A549 (cell line): ENCODE measurements at regions not wholly inside any gene's neighbourhood (a gene's known extent, or its start where the extent isn't known, plus 50 kb on each side); places are given as distances from the start of the nearest gene placed in this dataset.

Experiments used
- ATAC-seq, 2 experiments: fragments of 200-7000 bp in 1 of 2; fragments of >200 bp in 1 of 2; cut with Nextera tagmentation in 1 of 2; cut with Tn5 transposase in 1 of 2; 3 replicates each; pipeline versions ENCODE4 v1.8.0 to v1.9.1; 2018 to 2020; ENCODE audit warnings: mild to moderate bottlenecking in 1 of 2, moderate library complexity in 1 of 2
- CTCF ChIA-PET: fragments of 300-600 bp; sonication (Branson Sonifier 250); formaldehyde crosslinking; extraction: SDS; loops from one replicate; lab custom pipeline; 2021; ENCODE audit warnings: antibody characterized with exemption, inconsistent platforms; lab: Yijun Ruan, JAX
- POLR2A ChIA-PET: fragments of 350-600 bp; formaldehyde crosslinking; extraction: SDS; loops from one replicate; lab custom pipeline; 2021; ENCODE audit warnings: antibody characterized with exemption, inconsistent platforms; lab: Yijun Ruan, JAX
- DNase-seq, 2 experiments: peaks; one replicate each; pipeline versions ENCODE4 v3.0.0 to v3.0.0-alpha.2; 2011 to 2016; ENCODE audit warnings: low read depth in 1 of 2, low spot score in 1 of 2
- FAIRE-seq: peaks from 2 replicates; lab custom pipeline; 2011; peaks lifted over from hg19 to GRCh38; lab: Jason Lieb, UNC
- H3K27ac ChIP-seq, 2 experiments: fragments of >200 bp; sonication (Bioruptor Twin); formaldehyde crosslinking; 3 replicates each; pipeline ENCODE4 v1.5.1; 2016 to 2017
- H3K4me1 ChIP-seq: fragments of >200 bp; sonication (Bioruptor Twin); formaldehyde crosslinking; 3 replicates; pipeline ENCODE4 v1.6.1; 2016
- H3K4me2 ChIP-seq: fragments of >200 bp; sonication (Bioruptor Twin); formaldehyde crosslinking; 3 replicates; pipeline ENCODE4 v1.6.1; 2016
- H3K4me3 ChIP-seq: fragments of >200 bp; sonication (Bioruptor Twin); formaldehyde crosslinking; 3 replicates; pipeline ENCODE4 v1.5.1; 2016
- H3K9me3 ChIP-seq: fragments of >200 bp; sonication (Bioruptor Twin); formaldehyde crosslinking; 3 replicates; pipeline ENCODE4 v1.6.1; 2016
- CBX2 ChIP-seq: fragments of 200-600 bp; sonication (generic); IDR thresholded peaks from 2 replicates; pipeline ENCODE4 v1.6.1; 2016; ENCODE audit warnings: low read depth, mild to moderate bottlenecking, borderline replicate concordance
- CBX8 ChIP-seq: fragments of 200-600 bp; sonication (generic); IDR thresholded peaks from 2 replicates; pipeline ENCODE4 v1.6.1; 2016
- CEBPB ChIP-seq, 2 experiments: fragments of >200 bp in 1 of 2; sonication (Bioruptor Twin) in 1 of 2; formaldehyde crosslinking in 1 of 2; IDR thresholded peaks; 2 replicates each; pipeline ENCODE4 v1.6.1; 2012 to 2016
- CHD2 ChIP-seq: fragments of 150-350 bp; IDR thresholded peaks from 2 replicates; pipeline ENCODE4 v1.6.1; 2014; ENCODE audit warnings: low read length; ENCODE audit not compliant: partially characterized antibody
- EHMT2 ChIP-seq: fragments of 200-600 bp; sonication (generic); IDR thresholded peaks from 2 replicates; pipeline ENCODE4 v1.6.1; 2016; ENCODE audit warnings: antibody characterized with exemption, low read depth, mild to moderate bottlenecking, moderate library complexity
- ESRRA ChIP-seq: fragments of 150-350 bp; IDR thresholded peaks from 2 replicates; pipeline ENCODE4 v1.6.1; 2014; ENCODE audit warnings: mild to moderate bottlenecking, low read length, borderline replicate concordance
- FOXS1 ChIP-seq: fragments of 250-450 bp; sonication (Bioruptor Pico); IDR thresholded peaks from 2 replicates; pipeline ENCODE4 v1.5.0; 2020; ENCODE audit warnings: mild to moderate bottlenecking, moderate library complexity
- GATA3 ChIP-seq: IDR thresholded peaks from 2 replicates; pipeline ENCODE4 v1.6.1; 2012; ENCODE audit warnings: borderline replicate concordance
- HDAC2 ChIP-seq: fragments of 200-600 bp; sonication (generic); IDR thresholded peaks from 2 replicates; pipeline ENCODE4 v1.6.1; 2016
- HOXB13 ChIP-seq: fragments of 250-450 bp; sonication (Bioruptor Pico); IDR thresholded peaks from 2 replicates; pipeline ENCODE4 v1.5.0; 2020; ENCODE audit warnings: low read depth, mild to moderate bottlenecking, moderate library complexity
- KDM1A ChIP-seq: fragments of 200-600 bp; sonication (generic); IDR thresholded peaks from 2 replicates; pipeline ENCODE4 v1.6.1; 2016; ENCODE audit warnings: low read depth, mild to moderate bottlenecking
- KDM5A ChIP-seq: fragments of 200-600 bp; sonication (generic); IDR thresholded peaks from 2 replicates; pipeline ENCODE4 v1.6.1; 2016; ENCODE audit warnings: antibody characterized with exemption, mild to moderate bottlenecking
- MAFK ChIP-seq: fragments of 450-650 bp; IDR thresholded peaks from 2 replicates; pipeline ENCODE4 v1.6.1; 2014; ENCODE audit not compliant: partially characterized antibody
- MAX ChIP-seq: IDR thresholded peaks from 2 replicates; pipeline ENCODE4 v1.6.1; 2012
- MAZ ChIP-seq: fragments of 150-350 bp; IDR thresholded peaks from 2 replicates; pipeline ENCODE4 v1.6.1; 2014; ENCODE audit warnings: antibody characterized with exemption, low read depth, low read length, borderline replicate concordance
- MYC ChIP-seq: IDR thresholded peaks from 2 replicates; pipeline ENCODE4 v1.6.1; 2012; ENCODE audit warnings: mild to moderate bottlenecking, inconsistent platforms, low read length, improper control_type of control experiment, borderline replicate concordance
- POLR2A ChIP-seq: IDR thresholded peaks from 2 replicates; pipeline ENCODE4 v1.6.1; 2012; ENCODE audit warnings: mild to moderate bottlenecking, low read length
- POLR2AphosphoS2 ChIP-seq: conservative IDR thresholded peaks from 2 replicates; pipeline ENCODE4 v1.6.1; 2012; ENCODE audit warnings: low read length, improper control_type of control experiment, inconsistent platforms
- RAD21 ChIP-seq, 2 experiments: fragments of >200 bp in 1 of 2; sonication (Bioruptor Twin) in 1 of 2; formaldehyde crosslinking in 1 of 2; IDR thresholded peaks in 1 of 2; conservative IDR thresholded peaks in 1 of 2; 2 replicates in 1 of 2; 3 replicates in 1 of 2; pipeline ENCODE4 v1.6.1; 2012 to 2018; ENCODE audit warnings: inconsistent platforms in 1 of 2
- RARB ChIP-seq: fragments of 250-450 bp; sonication (Bioruptor Pico); IDR thresholded peaks from 2 replicates; pipeline ENCODE4 v1.8.0; 2021; ENCODE audit warnings: mild to moderate bottlenecking, moderate library complexity
- SREBF2 ChIP-seq: fragments of 450-650 bp; IDR thresholded peaks from 2 replicates; pipeline ENCODE4 v1.6.1; 2014; ENCODE audit warnings: mild to moderate bottlenecking, moderate library complexity
- TFCP2L1 ChIP-seq: fragments of 250-450 bp; sonication (Bioruptor Pico); IDR thresholded peaks from 2 replicates; pipeline ENCODE4 v1.5.0; 2021; ENCODE audit warnings: mild to moderate bottlenecking
- TP53 ChIP-seq: fragments of 250-450 bp; sonication (Bioruptor Pico); IDR thresholded peaks from 2 replicates; pipeline ENCODE4 v1.5.0; 2021; ENCODE audit warnings: mild to moderate bottlenecking, moderate library complexity
- ZC3H11A ChIP-seq: fragments of 450-650 bp; IDR thresholded peaks from 2 replicates; pipeline ENCODE4 v1.6.1; 2014; ENCODE audit warnings: antibody characterized with exemption, mild to moderate bottlenecking
- ZFP36 ChIP-seq: fragments of 450-650 bp; IDR thresholded peaks from 2 replicates; pipeline ENCODE4 v1.6.1; 2014; ENCODE audit warnings: borderline replicate concordance; ENCODE audit not compliant: partially characterized antibody
- ZNF302 ChIP-seq: fragments of 250-450 bp; sonication (Bioruptor Pico); IDR thresholded peaks from 2 replicates; pipeline ENCODE4 v1.9.0; 2021; ENCODE audit warnings: inconsistent platforms, mild to moderate bottlenecking, moderate library complexity
- WGBS: methylation state at CpG from one replicate; pipeline ENCODE4 v1.1.6; 2017; ENCODE audit errors: missing lambda C conversion rate; 5-methylcytosine and 5-hydroxymethylcytosine counted together
- TF ChIP-seq, protein P1 (sequence below): fragments of 450-650 bp; IDR thresholded peaks from 2 replicates; pipeline ENCODE4 v1.6.1; 2014; ENCODE audit warnings: antibody characterized with exemption
- TF ChIP-seq, protein P2 (sequence below): fragments of >200 bp; sonication (Bioruptor Twin); formaldehyde crosslinking; IDR thresholded peaks from 3 replicates; pipeline ENCODE4 v1.5.1; 2016
- TF ChIP-seq, protein P3 (sequence below): fragments of >200 bp; sonication (Bioruptor Twin); formaldehyde crosslinking; IDR thresholded peaks from 3 replicates; pipeline ENCODE4 v1.6.1; 2016
- TF ChIP-seq, protein P4 (sequence below): IDR thresholded peaks from 2 replicates; pipeline ENCODE4 v1.6.1; 2012

GRCh38 chr1:96643519-96643918, 78.1 kb upstream of the PTBP2 start:
- FAIRE-seq (no peak), DNase-seq (no peak), ATAC-seq (no peak)
- H3K4me1 ChIP-seq: no peaks in the 10 kb centered on the region
- H3K27ac ChIP-seq: no peak overlapping the region
- no peak overlapping the region for H3K4me2 ChIP-seq
- TF ChIP-seq SREBF2 (no peak), GATA3 (no peak), CEBPB (IDR thresholded peaks at IDR 0.05) (no peak), RARB (no peak), MAFK (no peak), CHD2 (no peak), HOXB13 (CRISPR knock-in tag) (no peak), KDM1A (no peak), TP53 (CRISPR knock-in tag) (no peak), EHMT2 (no peak), CBX8 (no peak), MAX (no peak), FOXS1 (CRISPR knock-in tag) (no peak), TFCP2L1 (CRISPR knock-in tag) (no peak), RAD21 (conservative IDR thresholded peaks at IDR 0.05 in 1 of 2, IDR thresholded peaks at IDR 0.05 in 1 of 2) (no peak)
- TF ChIP-seq, protein P1, sequence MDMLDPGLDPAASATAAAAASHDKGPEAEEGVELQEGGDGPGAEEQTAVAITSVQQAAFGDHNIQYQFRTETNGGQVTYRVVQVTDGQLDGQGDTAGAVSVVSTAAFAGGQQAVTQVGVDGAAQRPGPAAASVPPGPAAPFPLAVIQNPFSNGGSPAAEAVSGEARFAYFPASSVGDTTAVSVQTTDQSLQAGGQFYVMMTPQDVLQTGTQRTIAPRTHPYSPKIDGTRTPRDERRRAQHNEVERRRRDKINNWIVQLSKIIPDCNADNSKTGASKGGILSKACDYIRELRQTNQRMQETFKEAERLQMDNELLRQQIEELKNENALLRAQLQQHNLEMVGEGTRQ: no peak
- 0% methylated on average over 1 of the region's 1 CpG for WGBS
- POLR2A ChIA-PET: no interaction called here
- no peaks in the 10 kb centered on the region for H3K9me3 ChIP-seq
- CTCF ChIA-PET: no interaction called here
- H3K4me3 ChIP-seq: no peak overlapping the region

DNA sequence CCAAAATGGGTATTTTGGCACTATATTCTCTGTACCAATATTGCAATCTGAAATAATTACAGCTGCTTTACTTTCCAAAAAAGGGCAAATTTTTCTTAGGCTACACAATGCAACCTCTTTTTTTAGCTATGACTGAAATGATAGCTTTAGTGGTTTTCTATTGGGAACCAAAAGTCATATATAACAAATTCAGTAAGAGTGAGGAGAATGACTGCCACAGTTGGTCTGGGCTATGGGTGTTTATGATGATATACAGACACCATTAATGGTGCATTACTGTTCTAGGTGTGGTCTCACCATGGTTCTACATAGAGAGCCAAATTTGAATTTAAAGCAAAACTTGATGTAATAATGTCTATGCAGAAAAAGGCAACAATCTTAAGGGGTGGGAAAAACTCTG, 72.3 kb upstream of the PTBP2 start:
- Histone ChIP-seq H3K4me1 (no peaks in the 10 kb centered on the region), H3K9me3 (no peaks in the 10 kb centered on the region), H3K4me2 (no peak overlapping the region), H3K27ac (no peak overlapping the region), H3K4me3 (no peak overlapping the region)
- ChIA-PET CTCF (no interaction called here), POLR2A (no interaction called here)
- DNase-seq (no peak), FAIRE-seq (no peak), ATAC-seq (no peak)
- TF ChIP-seq, protein P2, sequence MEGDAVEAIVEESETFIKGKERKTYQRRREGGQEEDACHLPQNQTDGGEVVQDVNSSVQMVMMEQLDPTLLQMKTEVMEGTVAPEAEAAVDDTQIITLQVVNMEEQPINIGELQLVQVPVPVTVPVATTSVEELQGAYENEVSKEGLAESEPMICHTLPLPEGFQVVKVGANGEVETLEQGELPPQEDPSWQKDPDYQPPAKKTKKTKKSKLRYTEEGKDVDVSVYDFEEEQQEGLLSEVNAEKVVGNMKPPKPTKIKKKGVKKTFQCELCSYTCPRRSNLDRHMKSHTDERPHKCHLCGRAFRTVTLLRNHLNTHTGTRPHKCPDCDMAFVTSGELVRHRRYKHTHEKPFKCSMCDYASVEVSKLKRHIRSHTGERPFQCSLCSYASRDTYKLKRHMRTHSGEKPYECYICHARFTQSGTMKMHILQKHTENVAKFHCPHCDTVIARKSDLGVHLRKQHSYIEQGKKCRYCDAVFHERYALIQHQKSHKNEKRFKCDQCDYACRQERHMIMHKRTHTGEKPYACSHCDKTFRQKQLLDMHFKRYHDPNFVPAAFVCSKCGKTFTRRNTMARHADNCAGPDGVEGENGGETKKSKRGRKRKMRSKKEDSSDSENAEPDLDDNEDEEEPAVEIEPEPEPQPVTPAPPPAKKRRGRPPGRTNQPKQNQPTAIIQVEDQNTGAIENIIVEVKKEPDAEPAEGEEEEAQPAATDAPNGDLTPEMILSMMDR: no peak

DNA sequence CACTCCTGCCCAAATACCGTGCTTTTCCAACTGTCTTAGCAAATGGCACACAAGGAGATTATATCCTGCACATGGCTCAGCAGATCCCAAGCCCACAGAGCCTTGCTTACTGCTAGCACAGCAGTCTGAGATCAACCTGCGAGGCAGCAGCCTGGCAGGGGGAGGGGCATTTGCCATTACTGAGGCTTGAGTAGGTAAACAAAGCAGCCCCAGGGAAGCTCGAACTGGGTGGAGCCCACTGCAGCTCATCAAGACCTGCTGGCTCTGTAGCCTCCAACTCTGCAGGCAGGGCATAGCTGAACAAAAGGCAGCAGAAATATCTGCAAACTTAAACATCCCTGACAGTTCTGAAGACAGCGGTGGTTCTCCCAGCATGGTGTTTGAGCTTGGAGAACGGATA, 70.1 kb upstream of the PTBP2 start:
- no peak for FAIRE-seq
- no peak for TF ChIP-seq RARB
- no peak for TF ChIP-seq ZNF302 (CRISPR knock-in tag)
- no peak for TF ChIP-seq SREBF2
- TF ChIP-seq, protein P3, sequence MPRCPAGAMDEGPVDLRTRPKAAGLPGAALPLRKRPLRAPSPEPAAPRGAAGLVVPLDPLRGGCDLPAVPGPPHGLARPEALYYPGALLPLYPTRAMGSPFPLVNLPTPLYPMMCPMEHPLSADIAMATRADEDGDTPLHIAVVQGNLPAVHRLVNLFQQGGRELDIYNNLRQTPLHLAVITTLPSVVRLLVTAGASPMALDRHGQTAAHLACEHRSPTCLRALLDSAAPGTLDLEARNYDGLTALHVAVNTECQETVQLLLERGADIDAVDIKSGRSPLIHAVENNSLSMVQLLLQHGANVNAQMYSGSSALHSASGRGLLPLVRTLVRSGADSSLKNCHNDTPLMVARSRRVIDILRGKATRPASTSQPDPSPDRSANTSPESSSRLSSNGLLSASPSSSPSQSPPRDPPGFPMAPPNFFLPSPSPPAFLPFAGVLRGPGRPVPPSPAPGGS: no peak
- TF ChIP-seq, protein P4, sequence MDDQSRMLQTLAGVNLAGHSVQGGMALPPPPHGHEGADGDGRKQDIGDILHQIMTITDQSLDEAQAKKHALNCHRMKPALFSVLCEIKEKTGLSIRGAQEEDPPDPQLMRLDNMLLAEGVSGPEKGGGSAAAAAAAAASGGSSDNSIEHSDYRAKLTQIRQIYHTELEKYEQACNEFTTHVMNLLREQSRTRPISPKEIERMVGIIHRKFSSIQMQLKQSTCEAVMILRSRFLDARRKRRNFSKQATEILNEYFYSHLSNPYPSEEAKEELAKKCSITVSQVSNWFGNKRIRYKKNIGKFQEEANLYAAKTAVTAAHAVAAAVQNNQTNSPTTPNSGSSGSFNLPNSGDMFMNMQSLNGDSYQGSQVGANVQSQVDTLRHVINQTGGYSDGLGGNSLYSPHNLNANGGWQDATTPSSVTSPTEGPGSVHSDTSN: no peak
- TF ChIP-seq MYC: no peak
- no peak for TF ChIP-seq CBX2
- TF ChIP-seq ZC3H11A: no peak
- TF ChIP-seq MAZ: no peak
- no peak for TF ChIP-seq RAD21 (conservative IDR thresholded peaks at IDR 0.05 in 1 of 2, IDR thresholded peaks at IDR 0.05 in 1 of 2)
- no peak for TF ChIP-seq ZFP36
- TF ChIP-seq KDM5A: no peak
- no peak for TF ChIP-seq HOXB13 (CRISPR knock-in tag)
- TF ChIP-seq POLR2A: no peak
- TF ChIP-seq HDAC2: no peak
- no peak for TF ChIP-seq POLR2AphosphoS2
- TF ChIP-seq CBX8: no peak
- no peak for TF ChIP-seq ESRRA
- TF ChIP-seq GATA3: no peak
- Histone ChIP-seq H3K27ac (no peak overlapping the region), H3K4me3 (no peak overlapping the region), H3K9me3 (no peaks in the 10 kb centered on the region), H3K4me1 (no peaks in the 10 kb centered on the region), H3K4me2 (no peak overlapping the region)
- no peak for DNase-seq
- POLR2A ChIA-PET: no interaction called here
- CTCF ChIA-PET: no interaction called here
- no peak for ATAC-seq
- 24% methylated on average over 5 of the region's 5 CpGs for WGBS
